Calu3 (cell line): ENCODE measurements at regions not wholly inside any gene's neighbourhood (a gene's known extent, or its start where the extent isn't known, plus 50 kb on each side); places are given as distances from the start of the nearest gene placed in this dataset.

Experiments used
- BruUV-seq: library from RNA; stranded (reverse); fragments of 400-500 nt; replicated peaks from 2 replicates; lab custom pipeline; 2021; lab: Mats Ljungman, UMichigan
- CTCF ChIA-PET: fragments of 300-600 bp; sonication (Branson Sonifier 250); formaldehyde crosslinking; loops from one replicate; lab custom pipeline; 2022; ENCODE audit warnings: antibody characterized with exemption; lab: Charles Lee
- DNase-seq: peaks from one replicate; pipeline ENCODE4 v3.0.0; 2022
- H3K27ac Mint-ChIP-seq: one replicate; pipeline ENCODE4 v1.8.0; 2022; ENCODE audit warnings: mixed read lengths; ENCODE audit not compliant: unreplicated experiment
- H3K27me3 Mint-ChIP-seq: one replicate; pipeline ENCODE4 v1.8.0; 2022; ENCODE audit warnings: mixed read lengths; ENCODE audit not compliant: unreplicated experiment
- H3K36me3 Mint-ChIP-seq: one replicate; pipeline ENCODE4 v1.8.0; 2022; ENCODE audit warnings: mild to moderate bottlenecking, moderate library complexity, mixed read lengths; ENCODE audit not compliant: insufficient read depth, unreplicated experiment
- H3K4me1 Mint-ChIP-seq: one replicate; pipeline ENCODE4 v1.8.0; 2022; ENCODE audit warnings: mild to moderate bottlenecking, low read depth, mixed read lengths; ENCODE audit not compliant: unreplicated experiment
- H3K4me3 Mint-ChIP-seq: one replicate; pipeline ENCODE4 v1.8.0; 2022; ENCODE audit warnings: mild to moderate bottlenecking, low read depth, moderate library complexity, mixed read lengths; ENCODE audit not compliant: unreplicated experiment
- H3K9me3 Mint-ChIP-seq: one replicate; pipeline ENCODE4 v1.8.0; 2022; ENCODE audit warnings: low read depth, mixed read lengths; ENCODE audit not compliant: unreplicated experiment
- CTCF ChIP-seq: fragments of 200-600 bp; IDR thresholded peaks from one replicate; pipeline ENCODE4 v1.8.0; 2022; ENCODE audit warnings: antibody characterized with exemption; ENCODE audit not compliant: unreplicated experiment
- intact Hi-C: fragments of 100-400 bp; cut with micrococcal nuclease; formaldehyde crosslinking; loops from one replicate; pipeline ENCODE4 v1.10.0; 2022; ENCODE audit not compliant: unreplicated experiment

DNA sequence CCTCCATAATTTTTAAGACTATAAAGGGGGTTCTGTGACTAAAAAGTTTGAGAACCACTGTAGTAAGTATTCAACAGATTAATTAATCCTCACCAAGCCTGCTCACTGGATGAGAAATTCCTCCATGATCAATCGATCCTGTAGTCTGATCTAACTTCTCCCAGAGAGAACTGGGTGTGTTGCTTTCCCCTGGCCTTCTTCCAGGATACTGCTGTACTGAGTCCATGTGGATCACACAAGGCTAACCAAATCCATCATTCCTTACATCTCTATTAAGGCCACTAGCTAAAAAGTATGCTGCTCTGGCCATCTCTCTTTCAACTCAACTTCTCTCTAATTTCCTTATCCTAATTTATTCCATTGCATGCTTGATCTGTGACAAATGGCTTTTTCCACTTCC, 280.2 kb upstream of the PCSK5 start:
- Mint-ChIP-seq H3K4me3 (no peak overlapping the region), H3K4me1 (peaks cover 1% of the 10 kb centered on the region), H3K36me3 (no peaks in the 10 kb centered on the region), H3K27ac (no peak overlapping the region), H3K27me3 (peaks cover 75% of the 10 kb centered on the region), H3K9me3 (no peaks in the 10 kb centered on the region)
- no peak for DNase-seq
- no TSS peak for BruUV-seq
- TF ChIP-seq CTCF: no peak
- CTCF ChIA-PET: no interaction called here
- intact Hi-C loops: no loop called here

DNA sequence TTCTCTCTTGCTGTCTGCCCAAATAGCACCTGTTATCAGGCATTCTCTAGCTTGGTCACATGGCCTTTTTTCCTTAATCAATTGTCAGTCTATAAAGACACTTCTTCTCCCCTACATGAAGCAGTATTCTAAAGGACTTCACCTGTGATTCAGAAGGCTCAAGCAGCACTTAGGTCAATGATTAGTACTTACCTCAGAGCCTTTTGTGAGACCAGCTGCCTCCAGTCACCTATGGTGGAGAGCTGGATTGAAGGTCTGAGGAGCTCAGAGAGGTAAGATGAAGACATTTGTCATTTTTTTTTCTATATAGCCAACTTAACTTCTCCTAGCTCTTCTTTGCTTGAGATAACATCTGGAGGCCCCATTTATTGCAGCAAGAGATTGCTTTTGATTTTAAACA, 278.3 kb upstream of the PCSK5 start:
- no peak overlapping the region for H3K4me3 Mint-ChIP-seq
- intact Hi-C loops: no loop called here
- peaks cover 20% of the 10 kb centered on the region for H3K4me1 Mint-ChIP-seq
- H3K9me3 Mint-ChIP-seq: no peaks in the 10 kb centered on the region
- CTCF ChIA-PET: no interaction called here
- TF ChIP-seq CTCF: no peak
- H3K27ac Mint-ChIP-seq: no peak overlapping the region
- DNase-seq: no peak
- no TSS peak for BruUV-seq
- H3K36me3 Mint-ChIP-seq: no peaks in the 10 kb centered on the region
- peaks cover 75% of the 10 kb centered on the region for H3K27me3 Mint-ChIP-seq

GRCh38 chr9:75612754-75613153, 277.7 kb upstream of the PCSK5 start:
- no peak for DNase-seq
- Mint-ChIP-seq H3K4me3 (no peak overlapping the region), H3K9me3 (no peaks in the 10 kb centered on the region), H3K27ac (no peak overlapping the region), H3K27me3 (peaks cover 75% of the 10 kb centered on the region), H3K36me3 (no peaks in the 10 kb centered on the region), H3K4me1 (peaks cover 24% of the 10 kb centered on the region)
- TF ChIP-seq CTCF: no peak
- intact Hi-C loops: no loop called here
- CTCF ChIA-PET: interaction anchor here (0.7 kb wide), 1 partner anchor 109 kb away, joined by 5 read pairs; no protein-coding TSS in a partner anchor
- BruUV-seq: no TSS peak

DNA sequence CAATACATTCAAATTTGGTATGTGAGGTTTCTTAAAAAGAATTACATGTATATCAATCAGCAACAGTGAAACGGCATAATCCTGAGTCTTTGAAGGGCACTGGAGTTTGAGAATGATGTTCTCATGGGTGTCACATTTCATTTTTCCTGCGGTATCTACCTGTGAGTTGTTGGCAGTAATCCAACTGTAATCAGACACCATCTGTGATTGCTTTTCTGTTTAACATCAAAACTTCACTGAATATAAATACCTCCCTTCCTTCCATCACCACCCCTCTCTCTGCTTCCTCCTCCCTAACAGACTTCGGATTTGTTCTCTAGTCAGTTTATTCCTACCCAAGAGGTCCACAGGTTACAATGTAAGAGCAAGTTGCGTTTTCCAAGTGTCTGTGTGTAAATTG, 275.2 kb upstream of the PCSK5 start:
- TF ChIP-seq CTCF: no peak
- peaks cover 24% of the 10 kb centered on the region for H3K4me1 Mint-ChIP-seq
- no peaks in the 10 kb centered on the region for H3K9me3 Mint-ChIP-seq
- H3K4me3 Mint-ChIP-seq: no peak overlapping the region
- CTCF ChIA-PET: no interaction called here
- no peaks in the 10 kb centered on the region for H3K36me3 Mint-ChIP-seq
- no TSS peak for BruUV-seq
- H3K27ac Mint-ChIP-seq: no peak overlapping the region
- intact Hi-C loops: no loop called here
- DNase-seq: no peak
- H3K27me3 Mint-ChIP-seq: peaks cover 67% of the 10 kb centered on the region

- no peak for DNase-seq
- intact Hi-C loops: no loop called here
- no peak for TF ChIP-seq CTCF
- H3K4me3 Mint-ChIP-seq: no peak overlapping the region
- no peak overlapping the region for H3K27ac Mint-ChIP-seq
- CTCF ChIA-PET: no interaction called here
- H3K4me1 Mint-ChIP-seq: peaks cover 24% of the 10 kb centered on the region
- H3K27me3 Mint-ChIP-seq: peaks cover 59% of the 10 kb centered on the region
- no TSS peak for BruUV-seq
- H3K36me3 Mint-ChIP-seq: no peaks in the 10 kb centered on the region
- no peaks in the 10 kb centered on the region for H3K9me3 Mint-ChIP-seq
Observed at GRCh38 chr9:75616052-75616451, 274.4 kb upstream of the PCSK5 start.
